ENCODE measurements at regions not wholly inside any gene's neighbourhood (a gene's known extent, or its start where the extent isn't known, plus 50 kb on each side); places are given as distances from the start of the nearest gene placed in this dataset.

- intact Hi-C loops (cut with micrococcal nuclease; ENCODE audit: unreplicated experiment) = no loop called here
- no TSS peak for BruUV-seq (replicated peaks)
Measured at GRCh38 chr3:31193871-31194270, 299.4 kb upstream of the GADL1 start.

More at GRCh38 chr3:31193871-31194270, 299.4 kb upstream of the GADL1 start:
- Histone ChIP-seq H3K79me2 (ENCODE audit: insufficient read depth, low read length) (no peaks in the 10 kb centered on the region), H3K36me3 (replicated peaks in 1 of 2; ENCODE audit: control insufficient read depth in 1 of 2, insufficient read depth in 2 of 2, low read length in 2 of 2) (no peaks in the 10 kb centered on the region), H3K4me2 (ENCODE audit: low read depth, low read length) (no peak overlapping the region), H3K27ac (ENCODE audit: extremely low read length, insufficient read depth, low read length) (no peak overlapping the region), H3K9me3 (ENCODE audit: low read length) (no peaks in the 10 kb centered on the region), H3K4me3 (replicated peaks in 1 of 3; ENCODE audit: insufficient read depth in 1 of 3, low read depth in 2 of 3, low read length in 3 of 3) (no peak overlapping the region), H2AFZ (ENCODE audit: low read length) (no peak overlapping the region), H3K4me1 (ENCODE audit: insufficient read depth, low read length) (peaks cover 15% of the 10 kb centered on the region), H4K20me1 (ENCODE audit: insufficient read depth, low read length) (no peaks in the 10 kb centered on the region), H3K9ac (ENCODE audit: insufficient read depth, low read depth, low read length) (no peak overlapping the region), H3K27me3 (ENCODE audit: control insufficient read depth in 1 of 2, insufficient read depth in 2 of 2, low read length in 2 of 2) (no peaks in the 10 kb centered on the region)
- no peak for FAIRE-seq
- CTCF ChIA-PET (ENCODE audit: low intra/inter-chr PET ratio, low total read pairs) = no interaction called here
- TF ChIP-seq ZNF30 (CRISPR knock-in tag; IDR thresholded peaks at IDR 0.05) (no peak), SRF (IDR thresholded peaks at IDR 0.05; ENCODE audit: low read depth, low read length) (no peak), KMT2A (CRISPR knock-in tag; IDR thresholded peaks at IDR 0.05) (no peak), KLF11 (CRISPR knock-in tag; IDR thresholded peaks at IDR 0.05) (no peak), ZNF136 (CRISPR knock-in tag; IDR thresholded peaks at IDR 0.05; ENCODE audit: low read depth) (no peak), CHD2 (IDR thresholded peaks at IDR 0.05; ENCODE audit: low read depth, low read length) (no peak), ZNF720 (CRISPR knock-in tag; IDR thresholded peaks at IDR 0.05) (no peak), BORCS8-MEF2B (CRISPR knock-in tag; IDR thresholded peaks at IDR 0.05) (no peak), PRPF4 (IDR thresholded peaks at IDR 0.05; ENCODE audit: low read depth, low read length, poor library complexity, severe bottlenecking) (no peak), SP140L (CRISPR knock-in tag; IDR thresholded peaks at IDR 0.05; ENCODE audit: borderline replicate concordance) (no peak), KAT2B (IDR thresholded peaks at IDR 0.05; ENCODE audit: borderline replicate concordance, low read depth, low read length) (no peak), ETS1 (CRISPR knock-in tag; IDR thresholded peaks at IDR 0.05) (no peak), ZBTB3 (CRISPR knock-in tag; IDR thresholded peaks at IDR 0.05; ENCODE audit: borderline replicate concordance, low read depth) (no peak), PHF8 (CRISPR knock-in tag; IDR thresholded peaks at IDR 0.05) (no peak), STAG1 (CRISPR knock-in tag; IDR thresholded peaks at IDR 0.05) (no peak), ZNF703 (CRISPR knock-in tag; IDR thresholded peaks at IDR 0.05; ENCODE audit: borderline replicate concordance) (no peak), TAF1 (CRISPR knock-in tag; IDR thresholded peaks at IDR 0.05) (no peak), DZIP1 (CRISPR knock-in tag; IDR thresholded peaks at IDR 0.05) (no peak), ZFP91 (CRISPR knock-in tag; IDR thresholded peaks at IDR 0.05; ENCODE audit: borderline replicate concordance) (no peak)
- no peak for ATAC-seq
- in situ Hi-C loops (cut with HindIII; ENCODE audit: extremely low pct_ligation_motif_present, low pct_unique_long_range_greater_than_20kb) = no loop called here
- no peak for DNase-seq (ENCODE audit: low spot score)
- POLR2A ChIA-PET = no interaction called here
- WGBS (ENCODE audit: low lambda C conversion rate) = 85% methylated on average over 1 of the region's 1 CpG

Measured in HepG2 (cell line).